ENCODE measurements at regions not wholly inside any gene's neighbourhood (a gene's known extent, or its start where the extent isn't known, plus 50 kb on each side); places are given as distances from the start of the nearest gene placed in this dataset.
A peak's percentile ranks its signal among the peaks of the same experiment; 100 is the strongest.
"Not testable (repeated sequence)": the region's sequence is repeated elsewhere in the genome, so short reads cannot be mapped to it uniquely, and the experiment has no call there.

GRCh38 chr19:31037286-31037980 is 311.8 kb downstream of the TSHZ3 start:
- DNase-seq (ENCODE audit: low spot score) = no peak

- DNase-seq (ENCODE audit: low spot score) = not testable (repeated sequence)
Observed at GRCh38 chr19:31031455-31031854, 317.8 kb downstream of the TSHZ3 start.

- DNase-seq (ENCODE audit: low spot score) = no peak
Observed at GRCh38 chr19:31023038-31023437, 326.2 kb downstream of the TSHZ3 start.

GRCh38 chr19:31018936-31019335 is 330.3 kb downstream of the TSHZ3 start:
- DNase-seq (ENCODE audit: low spot score) = no peak

GRCh38 chr19:31015778-31016177 is 333.5 kb downstream of the TSHZ3 start:
- DNase-seq (ENCODE audit: low spot score) = no peak

GRCh38 chr19:31014668-31015067 is 334.6 kb downstream of the TSHZ3 start:
- no peak for DNase-seq (ENCODE audit: low spot score)

GRCh38 chr19:31013384-31014020 is 335.7 kb downstream of the TSHZ3 start:
- no peak for DNase-seq (ENCODE audit: low spot score)

- peak; percentile 16 for DNase-seq (ENCODE audit: low spot score)
Observed at GRCh38 chr19:31002518-31003244, 346.6 kb downstream of the TSHZ3 start.

GRCh38 chr19:31001991-31002390 is 347.2 kb downstream of the TSHZ3 start:
- DNase-seq (ENCODE audit: low spot score) = no peak

- no peak for DNase-seq (ENCODE audit: low spot score)
Observed at GRCh38 chr19:31000913-31001312, 348.3 kb downstream of the TSHZ3 start.

GRCh38 chr19:30999726-31000125 is 349.5 kb downstream of the TSHZ3 start:
- DNase-seq (ENCODE audit: low spot score) = no peak

- no peak for DNase-seq (ENCODE audit: low spot score)
Observed at GRCh38 chr19:30997222-30997621, 352.0 kb downstream of the TSHZ3 start.

- DNase-seq (ENCODE audit: low spot score) = peak; percentile 16
Observed at GRCh38 chr19:30978639-30979038, 370.6 kb downstream of the TSHZ3 start.

GRCh38 chr19:30969591-30969990 is 379.6 kb downstream of the TSHZ3 start:
- no peak for DNase-seq (ENCODE audit: low spot score)

- no peak for DNase-seq (ENCODE audit: low spot score)
Observed at GRCh38 chr19:30968841-30969399, 380.3 kb downstream of the TSHZ3 start.

GRCh38 chr19:30968210-30968609 is 381.0 kb downstream of the TSHZ3 start:
- DNase-seq (ENCODE audit: low spot score) = peak; percentile 19

GRCh38 chr19:30966486-30966885 is 382.8 kb downstream of the TSHZ3 start:
- DNase-seq (ENCODE audit: low spot score) = no peak

- DNase-seq (ENCODE audit: low spot score) = no peak
Observed at GRCh38 chr19:30959011-30959410, 390.2 kb downstream of the TSHZ3 start.

- DNase-seq (ENCODE audit: low spot score) = no peak
Observed at GRCh38 chr19:30955112-30956104, 393.8 kb downstream of the TSHZ3 start.

- DNase-seq (ENCODE audit: low spot score) = not testable (repeated sequence)
Observed at GRCh38 chr19:30944276-30944932, 404.8 kb downstream of the TSHZ3 start.

Measured in iPS-NIHi11 (cell line).